Testis (tissue), 2 donors: ENCODE measurements at regions not wholly inside any gene's neighbourhood (a gene's known extent, or its start where the extent isn't known, plus 50 kb on each side); places are given as distances from the start of the nearest gene placed in this dataset.

Source experiments
- CTCF ChIP-seq, 3 experiments: fragments of 450-650 bp in 2 of 3; fragments of 200-600 bp in 1 of 3; sonication (generic) in 1 of 3; IDR thresholded peaks; one replicate each; pipeline ENCODE4 v1.5.1; 2016 to 2019; ENCODE audit warnings: antibody characterized with exemption in 3 of 3, mild to moderate bottlenecking in 2 of 3, moderate library complexity in 1 of 3
- POLR2A ChIP-seq: fragments of 450-650 bp; IDR thresholded peaks from one replicate; pipeline ENCODE4 v1.6.1; 2017; ENCODE audit warnings: antibody characterized with exemption, mild to moderate bottlenecking, moderate library complexity

- TF ChIP-seq CTCF (IDR thresholded peaks at IDR 0.05) (no peak), POLR2A (no peak)
Measured at GRCh38 chr16:14373406-14373805, 256.7 kb downstream of the PARN start.
